ENCODE measurements at regions not wholly inside any gene's neighbourhood (a gene's known extent, or its start where the extent isn't known, plus 50 kb on each side); places are given as distances from the start of the nearest gene placed in this dataset.

- TF ChIP-seq GATA3 (IDR thresholded peaks at IDR 0.05; ENCODE audit: low read depth, low read length) (no peak), GATA2 (IDR thresholded peaks at IDR 0.05; ENCODE audit: low read depth, low read length) (no peak)
These were observed 97.2 kb upstream of the SYT1 start for GRCh38 chr12:78767264-78767981.
